Loucy (cell line): ENCODE measurements at regions not wholly inside any gene's neighbourhood (a gene's known extent, or its start where the extent isn't known, plus 50 kb on each side); places are given as distances from the start of the nearest gene placed in this dataset.

Experiments used
- H2AFZ ChIP-seq: fragments of 200-600 bp; sonication (generic); 2 replicates; pipeline ENCODE4 v1.6.0; 2016; ENCODE audit warnings: antibody characterized with exemption, mild to moderate bottlenecking, low read length, moderate library complexity
- H3F3A ChIP-seq: fragments of 200-600 bp; 2 replicates; pipeline ENCODE4 v1.6.0; 2016; ENCODE audit warnings: antibody characterized with exemption, low read depth, mild to moderate bottlenecking
- H3K27me3 ChIP-seq: fragments of 200-600 bp; sonication (generic); 2 replicates; pipeline ENCODE4 v1.6.1; 2014; ENCODE audit warnings: low read length, mild to moderate bottlenecking; ENCODE audit not compliant: insufficient read depth, poor library complexity, severe bottlenecking
- H3K36me3 ChIP-seq: fragments of 200-600 bp; sonication (generic); 2 replicates; pipeline ENCODE4 v1.6.1; 2016; ENCODE audit warnings: low read length; ENCODE audit not compliant: insufficient read depth
- H3K4me1 ChIP-seq: fragments of 200-600 bp; sonication (generic); 2 replicates; pipeline ENCODE4 v1.5.1; 2014; ENCODE audit warnings: low read length, mild to moderate bottlenecking; ENCODE audit not compliant: insufficient read depth, poor library complexity, severe bottlenecking
- H3K4me2 ChIP-seq: fragments of 200-600 bp; sonication (generic); 2 replicates; pipeline ENCODE4 v1.6.0; 2014; ENCODE audit warnings: antibody characterized with exemption, low read length, low read depth, mild to moderate bottlenecking; ENCODE audit not compliant: poor library complexity, severe bottlenecking
- H3K4me3 ChIP-seq: fragments of 200-600 bp; sonication (generic); 2 replicates; pipeline ENCODE4 v1.5.1; 2014; ENCODE audit warnings: low read length, mild to moderate bottlenecking, mixed read lengths; ENCODE audit not compliant: poor library complexity, severe bottlenecking
- H3K79me2 ChIP-seq: fragments of 200-600 bp; sonication (generic); 2 replicates; pipeline ENCODE4 v1.6.1; 2014; ENCODE audit warnings: low read length; ENCODE audit not compliant: insufficient read depth
- H3K9ac ChIP-seq: fragments of 200-600 bp; sonication (generic); 2 replicates; pipeline ENCODE4 v1.6.0; 2014; ENCODE audit warnings: mild to moderate bottlenecking, low read depth, low read length, moderate library complexity; ENCODE audit not compliant: poor library complexity, severe bottlenecking
- H3K9me2 ChIP-seq: fragments of 200-600 bp; sonication (generic); replicated peaks from 2 replicates; pipeline ENCODE4 v1.6.1; 2016; ENCODE audit warnings: low read depth, low read length, mixed read lengths
- H3K9me3 ChIP-seq: fragments of 200-600 bp; sonication (generic); 2 replicates; pipeline ENCODE4 v1.6.1; 2014; ENCODE audit warnings: mild to moderate bottlenecking, antibody characterized with exemption, low read length, low read depth; ENCODE audit not compliant: insufficient read depth
- H4K20me1 ChIP-seq: fragments of 200-600 bp; sonication (generic); 2 replicates; pipeline ENCODE4 v1.6.0; 2014; ENCODE audit warnings: antibody characterized with exemption, low read length, mild to moderate bottlenecking; ENCODE audit not compliant: insufficient read depth, poor library complexity, severe bottlenecking
- EZH2phosphoT487 ChIP-seq: fragments of 200-600 bp; IDR thresholded peaks from 2 replicates; pipeline ENCODE4 v1.6.1; 2018; ENCODE audit warnings: antibody characterized with exemption, mild to moderate bottlenecking, moderate library complexity, borderline replicate concordance
- TF ChIP-seq, protein P1 (sequence below): fragments of 200-600 bp; sonication (generic); conservative IDR thresholded peaks from 2 replicates; pipeline ENCODE4 v1.5.1; 2014; ENCODE audit warnings: mild to moderate bottlenecking, antibody characterized with exemption, low read length

DNA sequence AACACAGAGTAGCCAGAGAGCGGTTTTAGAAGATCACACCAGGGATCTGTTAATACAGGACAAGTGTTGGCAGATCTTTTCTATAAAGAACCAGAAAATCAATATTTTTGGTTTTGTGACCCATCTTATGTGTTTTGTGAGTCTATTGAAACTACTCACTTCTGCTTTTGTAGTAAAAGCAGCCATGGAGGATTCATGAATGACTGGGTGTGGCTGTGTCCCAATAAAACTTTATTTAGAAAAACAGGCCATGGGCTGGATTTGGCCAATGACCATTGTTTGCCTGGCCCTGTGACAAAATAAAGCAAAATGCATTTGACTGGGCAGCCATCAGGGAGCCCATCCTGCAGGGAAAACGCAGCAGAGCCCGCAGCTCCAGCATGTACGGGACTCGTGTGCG lies 99.9 kb upstream of the ADRA2C start:
- no peak overlapping the region for H3K4me2 ChIP-seq
- peaks cover 3% of the 10 kb centered on the region; the same call in 1 of the 2 replicates for H3K9me3 ChIP-seq
- no peaks in the 10 kb centered on the region for H3K9me2 ChIP-seq
- no peak overlapping the region for H3K4me3 ChIP-seq
- H3K36me3 ChIP-seq, result no peaks in the 10 kb centered on the region
- H3K27me3 ChIP-seq, result no peaks in the 10 kb centered on the region
- H4K20me1 ChIP-seq, result no peaks in the 10 kb centered on the region
- TF ChIP-seq, protein P1, sequence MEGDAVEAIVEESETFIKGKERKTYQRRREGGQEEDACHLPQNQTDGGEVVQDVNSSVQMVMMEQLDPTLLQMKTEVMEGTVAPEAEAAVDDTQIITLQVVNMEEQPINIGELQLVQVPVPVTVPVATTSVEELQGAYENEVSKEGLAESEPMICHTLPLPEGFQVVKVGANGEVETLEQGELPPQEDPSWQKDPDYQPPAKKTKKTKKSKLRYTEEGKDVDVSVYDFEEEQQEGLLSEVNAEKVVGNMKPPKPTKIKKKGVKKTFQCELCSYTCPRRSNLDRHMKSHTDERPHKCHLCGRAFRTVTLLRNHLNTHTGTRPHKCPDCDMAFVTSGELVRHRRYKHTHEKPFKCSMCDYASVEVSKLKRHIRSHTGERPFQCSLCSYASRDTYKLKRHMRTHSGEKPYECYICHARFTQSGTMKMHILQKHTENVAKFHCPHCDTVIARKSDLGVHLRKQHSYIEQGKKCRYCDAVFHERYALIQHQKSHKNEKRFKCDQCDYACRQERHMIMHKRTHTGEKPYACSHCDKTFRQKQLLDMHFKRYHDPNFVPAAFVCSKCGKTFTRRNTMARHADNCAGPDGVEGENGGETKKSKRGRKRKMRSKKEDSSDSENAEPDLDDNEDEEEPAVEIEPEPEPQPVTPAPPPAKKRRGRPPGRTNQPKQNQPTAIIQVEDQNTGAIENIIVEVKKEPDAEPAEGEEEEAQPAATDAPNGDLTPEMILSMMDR, result no peak
- no peak for TF ChIP-seq EZH2phosphoT487
- no peaks in the 10 kb centered on the region for H3K4me1 ChIP-seq
- H3F3A ChIP-seq, result no peaks in the 10 kb centered on the region
- no peak overlapping the region for H2AFZ ChIP-seq
- no peaks in the 10 kb centered on the region for H3K79me2 ChIP-seq
- no peak overlapping the region for H3K9ac ChIP-seq

DNA sequence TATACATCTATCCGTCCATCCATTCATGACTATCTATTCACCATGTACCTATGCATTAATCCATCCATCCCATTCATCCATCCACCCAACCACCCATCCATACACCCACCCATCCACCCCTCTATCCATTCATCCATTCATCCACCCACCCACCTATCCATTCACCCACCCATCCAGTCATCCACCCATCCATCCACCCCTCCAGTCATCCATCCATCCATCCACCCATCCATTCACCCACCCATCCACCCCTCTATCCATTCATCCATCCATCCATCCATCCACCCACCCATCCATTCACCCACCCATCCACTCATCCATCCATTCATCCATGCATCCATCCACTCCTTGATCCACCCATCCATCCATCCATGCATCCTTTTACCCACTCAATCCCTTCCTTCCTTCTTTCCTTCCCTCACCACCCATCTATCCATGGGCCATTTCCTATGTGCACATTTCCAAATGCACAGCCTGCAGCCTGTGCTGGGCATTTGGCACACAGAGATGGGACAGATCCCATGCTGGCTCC lies 100.8 kb upstream of the ADRA2C start:
- H3F3A ChIP-seq, result no peaks in the 10 kb centered on the region
- no peaks in the 10 kb centered on the region for H3K9me2 ChIP-seq
- no peaks in the 10 kb centered on the region for H4K20me1 ChIP-seq
- no peaks in the 10 kb centered on the region for H3K36me3 ChIP-seq
- H3K4me1 ChIP-seq, result no peaks in the 10 kb centered on the region
- peaks cover 3% of the 10 kb centered on the region; the same call in 1 of the 2 replicates for H3K9me3 ChIP-seq
- H3K79me2 ChIP-seq, result no peaks in the 10 kb centered on the region
- no peaks in the 10 kb centered on the region for H3K27me3 ChIP-seq
- H2AFZ ChIP-seq, result no peak overlapping the region
- H3K9ac ChIP-seq, result no peak overlapping the region
- H3K4me2 ChIP-seq, result no peak overlapping the region
- TF ChIP-seq EZH2phosphoT487, result no peak
- TF ChIP-seq, protein P1, result no peak
- H3K4me3 ChIP-seq, result no peak overlapping the region

DNA sequence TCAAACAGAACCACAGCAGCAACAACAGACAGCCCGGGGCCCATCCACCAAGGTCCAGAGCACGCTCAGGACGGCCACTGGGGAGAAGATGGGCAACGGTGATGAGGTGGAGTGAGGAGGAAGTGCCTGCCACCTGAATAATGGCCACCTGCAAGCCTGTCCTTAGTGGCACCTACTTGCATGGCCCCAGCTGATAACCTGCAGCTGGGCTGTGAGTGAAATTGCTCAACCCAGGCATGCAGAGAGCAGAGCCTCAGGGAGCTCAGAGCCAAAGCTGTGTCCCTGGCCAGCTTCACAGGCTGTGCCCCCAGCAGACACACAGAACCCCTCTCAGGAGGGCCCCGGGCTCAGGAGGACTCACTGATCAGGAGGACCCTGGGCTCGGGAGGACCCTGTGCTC lies 102.4 kb upstream of the ADRA2C start:
- no peaks in the 10 kb centered on the region for H3K79me2 ChIP-seq
- H2AFZ ChIP-seq, result no peak overlapping the region
- no peaks in the 10 kb centered on the region for H4K20me1 ChIP-seq
- no peaks in the 10 kb centered on the region for H3K27me3 ChIP-seq
- no peak overlapping the region for H3K9ac ChIP-seq
- no peaks in the 10 kb centered on the region for H3K36me3 ChIP-seq
- no peaks in the 10 kb centered on the region for H3F3A ChIP-seq
- H3K4me2 ChIP-seq, result no peak overlapping the region
- no peak overlapping the region for H3K4me3 ChIP-seq
- H3K9me2 ChIP-seq, result no peaks in the 10 kb centered on the region
- H3K4me1 ChIP-seq, result no peaks in the 10 kb centered on the region
- H3K9me3 ChIP-seq, result no peaks in the 10 kb centered on the region; the same call in 1 of the 2 replicates
- TF ChIP-seq, protein P1, result no peak
- TF ChIP-seq EZH2phosphoT487, result no peak
